ENCODE measurements at regions not wholly inside any gene's neighbourhood (a gene's known extent, or its start where the extent isn't known, plus 50 kb on each side); places are given as distances from the start of the nearest gene placed in this dataset.

DNA sequence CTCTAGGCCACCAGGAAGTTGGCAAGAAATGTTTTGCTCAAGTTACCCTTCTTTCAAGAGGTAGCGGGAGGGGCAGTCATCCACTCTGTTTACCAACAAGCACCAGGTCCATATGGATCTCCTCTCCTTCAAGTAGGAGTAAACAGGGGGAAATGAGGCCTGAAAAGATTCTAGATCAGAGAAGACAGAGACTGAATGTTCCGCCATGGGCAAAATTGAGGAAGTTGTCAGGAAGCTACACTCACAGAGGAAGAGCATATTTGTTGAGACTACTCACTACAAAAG lies 81.6 kb downstream of the KLF15 start (continued):
- no peak for TF ChIP-seq REST (IDR thresholded peaks at IDR 0.05; ENCODE audit: low read depth, low read length)
- TF ChIP-seq NRF1 (IDR thresholded peaks at IDR 0.05; ENCODE audit: low read depth, low read length) = no peak
- no peak for TF ChIP-seq FOSL2 (IDR thresholded peaks at IDR 0.05; ENCODE audit: borderline replicate concordance, low read depth)

DNA sequence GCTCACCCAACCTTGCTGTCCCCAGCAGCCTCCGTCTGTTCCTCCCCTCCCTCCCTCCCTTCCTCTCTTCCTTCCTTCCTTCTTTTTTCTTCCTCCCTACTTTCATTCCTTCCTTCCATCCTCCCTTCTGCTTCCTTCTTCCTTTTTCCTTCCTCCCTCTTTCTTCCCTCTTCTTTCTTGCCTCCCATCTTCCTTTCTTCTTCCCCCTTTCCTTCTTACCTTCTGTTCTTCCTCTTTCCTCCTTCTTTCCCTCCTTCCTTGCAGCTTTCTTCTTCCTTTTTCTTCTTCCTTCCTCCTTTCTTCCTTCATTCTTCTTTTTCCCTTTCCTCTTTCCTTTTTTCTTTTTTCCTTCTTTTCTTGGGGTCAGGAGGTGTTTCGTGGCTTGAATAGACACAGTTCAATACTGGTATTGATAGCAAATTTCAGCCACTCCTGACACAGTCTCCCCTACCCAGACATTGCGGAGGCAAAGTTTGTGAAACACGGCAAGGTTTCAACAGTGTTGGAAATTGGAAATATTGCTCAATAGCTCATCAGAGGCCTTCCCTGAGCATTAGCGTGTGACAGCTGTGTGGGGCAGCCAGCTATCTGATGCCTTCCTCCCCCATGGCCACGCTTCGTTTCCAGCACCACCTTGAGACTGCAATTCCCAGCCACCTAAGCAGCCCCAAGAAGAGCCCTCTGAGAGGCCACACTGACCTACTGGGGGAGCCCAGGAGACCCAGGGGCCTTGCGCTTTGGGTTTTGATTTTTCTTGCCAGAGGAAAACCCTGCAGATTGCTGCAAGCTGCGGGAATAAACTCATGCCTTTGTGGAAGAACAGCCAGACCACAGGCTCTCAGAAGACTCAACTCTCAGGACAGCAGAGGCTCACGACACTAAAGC lies 82.2 kb downstream of the KLF15 start:
- H3K9me3 ChIP-seq = no peaks in the 10 kb centered on the region
- H3K79me2 ChIP-seq (ENCODE audit: insufficient read depth) = no peaks in the 10 kb centered on the region
- H4K20me1 ChIP-seq (ENCODE audit: insufficient read depth) = no peaks in the 10 kb centered on the region
- no peak for TF ChIP-seq ZBTB33 (IDR thresholded peaks at IDR 0.05; ENCODE audit: borderline replicate concordance, low read depth)
- H3K9me2 ChIP-seq = no peaks in the 10 kb centered on the region
- H3K36me3 ChIP-seq (replicated peaks in 1 of 2; ENCODE audit: control insufficient read depth in 1 of 2, insufficient read depth in 2 of 2, low read length in 1 of 2) = no peaks in the 10 kb centered on the region
- H3K27ac ChIP-seq (ENCODE audit: low read depth in 2 of 2, low read length in 1 of 2) = no peak overlapping the region
- no peak overlapping the region for H3K4me3 ChIP-seq (ENCODE audit: low read depth in 2 of 2, low read length in 1 of 2)
- peaks cover 0 to 8% of the 10 kb centered on the region in 2 experiments; a peak in 2 of 4 replicates for H3K4me1 ChIP-seq (ENCODE audit: control insufficient read depth in 1 of 2, insufficient read depth in 2 of 2, low read depth in 1 of 2, low read length in 1 of 2)
- CTCF ChIA-PET = interaction anchor here (1.3 kb wide), 2 partner anchors 76 to 114 kb away, joined by 3 read pairs; no protein-coding TSS in a partner anchor
- no peak overlapping the region for H3K9ac ChIP-seq
- POLR2A ChIA-PET = no interaction called here
- no peak overlapping the region for H3K4me2 ChIP-seq
- 58% methylated on average over 10 of the region's 10 CpGs for WGBS (ENCODE audit: low lambda C conversion rate)
- no peaks in the 10 kb centered on the region; the same call in none of the 2 replicates for H3K27me3 ChIP-seq (ENCODE audit: insufficient read depth)
- DNase-seq = no peak
- no peaks in the 10 kb centered on the region for H3F3A ChIP-seq (replicated peaks; ENCODE audit: insufficient read depth)
- no peak overlapping the region for H2AFZ ChIP-seq (ENCODE audit: low read depth)

GRCh38 chr3:126270145-126270811 lies 86.9 kb downstream of the KLF15 start:
- no peak for DNase-seq
- ChIA-PET POLR2A (no interaction called here), CTCF (interaction anchor here (0.6 to 0.9 kb wide), 2 partner anchors 11 to 59 kb away, joined by 3 read pairs; no protein-coding TSS in a partner anchor)
- Histone ChIP-seq H3K79me2 (ENCODE audit: insufficient read depth) (no peaks in the 10 kb centered on the region), H3F3A (replicated peaks; ENCODE audit: insufficient read depth) (no peaks in the 10 kb centered on the region), H2AFZ (ENCODE audit: low read depth) (no peak overlapping the region), H3K9ac (no peak overlapping the region), H3K27ac (ENCODE audit: low read depth in 2 of 2, low read length in 1 of 2) (no peak overlapping the region), H3K4me3 (ENCODE audit: low read depth in 2 of 2, low read length in 1 of 2) (no peak overlapping the region), H3K27me3 (ENCODE audit: insufficient read depth) (no peaks in the 10 kb centered on the region; the same call in none of the 2 replicates), H3K36me3 (replicated peaks in 1 of 2; ENCODE audit: control insufficient read depth in 1 of 2, insufficient read depth in 2 of 2, low read length in 1 of 2) (no peaks in the 10 kb centered on the region), H3K4me2 (no peak overlapping the region), H3K9me2 (no peaks in the 10 kb centered on the region), H3K4me1 (ENCODE audit: control insufficient read depth in 1 of 2, insufficient read depth in 2 of 2, low read depth in 1 of 2, low read length in 1 of 2) (peaks cover 3 to 8% of the 10 kb centered on the region in 2 experiments; a peak in 2 of 4 replicates), H4K20me1 (ENCODE audit: insufficient read depth) (no peaks in the 10 kb centered on the region), H3K9me3 (no peaks in the 10 kb centered on the region)
- TF ChIP-seq SMC3 (IDR thresholded peaks at IDR 0.05; ENCODE audit: low read depth, low read length) = no peak
- WGBS (ENCODE audit: low lambda C conversion rate) = 67% methylated on average over 9 of the region's 9 CpGs

Data from SK-N-SH (cell line).